Nephron progenitor cell (in vitro differentiated cells): ENCODE measurements at regions not wholly inside any gene's neighbourhood (a gene's known extent, or its start where the extent isn't known, plus 50 kb on each side); places are given as distances from the start of the nearest gene placed in this dataset.

ENCODE experiments used
- DNase-seq: peaks from one replicate; pipeline ENCODE4 v3.0.0; 2021
- H3K27ac Mint-ChIP-seq: 2 replicates; pipeline ENCODE4 v1.8.0; 2021; ENCODE audit warnings: mild to moderate bottlenecking, moderate library complexity, mixed read lengths
- H3K27me3 Mint-ChIP-seq: 2 replicates; pipeline ENCODE4 v1.8.0; 2021; ENCODE audit warnings: mild to moderate bottlenecking, low read depth, mixed read lengths; ENCODE audit not compliant: poor library complexity
- H3K36me3 Mint-ChIP-seq: 2 replicates; pipeline ENCODE4 v1.8.0; 2021; ENCODE audit warnings: low read depth, mixed read lengths
- H3K4me1 Mint-ChIP-seq: 2 replicates; pipeline ENCODE4 v1.8.0; 2021; ENCODE audit warnings: mixed read lengths
- H3K4me3 Mint-ChIP-seq: 2 replicates; pipeline ENCODE4 v1.8.0; 2021; ENCODE audit warnings: mild to moderate bottlenecking, moderate library complexity, mixed read lengths
- H3K9me3 Mint-ChIP-seq: 2 replicates; pipeline ENCODE4 v1.8.0; 2021; ENCODE audit warnings: mild to moderate bottlenecking, moderate library complexity, mixed read lengths
- CTCF ChIP-seq: fragments of 200-600 bp; sonication (generic); IDR thresholded peaks from 2 replicates; pipeline ENCODE4 v1.5.0; 2021; ENCODE audit warnings: antibody characterized with exemption

- Mint-ChIP-seq H3K27ac (no peak overlapping the region), H3K4me3 (no peak overlapping the region), H3K9me3 (peaks cover 5% of the 10 kb centered on the region), H3K27me3 (no peaks in the 10 kb centered on the region), H3K36me3 (no peaks in the 10 kb centered on the region), H3K4me1 (no peaks in the 10 kb centered on the region)
- TF ChIP-seq CTCF, result no peak
- DNase-seq, result no peak
These were observed 669.2 kb upstream of the AADAT start for GRCh38 chr4:170758988-170759387.

GRCh38 chr4:170750519-170750918 is 660.8 kb upstream of the AADAT start:
- peaks cover 10% of the 10 kb centered on the region for H3K9me3 Mint-ChIP-seq
- DNase-seq, result no peak
- no peaks in the 10 kb centered on the region for H3K27me3 Mint-ChIP-seq
- no peak for TF ChIP-seq CTCF
- H3K36me3 Mint-ChIP-seq, result no peaks in the 10 kb centered on the region
- H3K27ac Mint-ChIP-seq, result no peak overlapping the region
- no peak overlapping the region for H3K4me3 Mint-ChIP-seq
- peaks cover 16% of the 10 kb centered on the region for H3K4me1 Mint-ChIP-seq

- Mint-ChIP-seq H3K36me3 (no peaks in the 10 kb centered on the region), H3K27ac (no peak overlapping the region), H3K27me3 (no peaks in the 10 kb centered on the region), H3K9me3 (peaks cover 6% of the 10 kb centered on the region), H3K4me3 (no peak overlapping the region), H3K4me1 (peaks cover 16% of the 10 kb centered on the region)
- no peak for DNase-seq
- TF ChIP-seq CTCF, result no peak
These were observed 659.2 kb upstream of the AADAT start for GRCh38 chr4:170748975-170749374.

GRCh38 chr4:170743633-170744032 is 653.9 kb upstream of the AADAT start:
- no peak overlapping the region for H3K27ac Mint-ChIP-seq
- no peak overlapping the region for H3K4me3 Mint-ChIP-seq
- no peaks in the 10 kb centered on the region for H3K4me1 Mint-ChIP-seq
- H3K27me3 Mint-ChIP-seq, result no peaks in the 10 kb centered on the region
- H3K36me3 Mint-ChIP-seq, result no peaks in the 10 kb centered on the region
- no peak for TF ChIP-seq CTCF
- H3K9me3 Mint-ChIP-seq, result peaks cover 4% of the 10 kb centered on the region
- no peak for DNase-seq

GRCh38 chr4:170741856-170742255 is 652.1 kb upstream of the AADAT start:
- no peak for TF ChIP-seq CTCF
- H3K27me3 Mint-ChIP-seq, result no peaks in the 10 kb centered on the region
- H3K27ac Mint-ChIP-seq, result no peak overlapping the region
- DNase-seq, result no peak
- no peak overlapping the region for H3K4me3 Mint-ChIP-seq
- H3K36me3 Mint-ChIP-seq, result no peaks in the 10 kb centered on the region
- no peaks in the 10 kb centered on the region for H3K4me1 Mint-ChIP-seq
- H3K9me3 Mint-ChIP-seq, result peaks cover 4% of the 10 kb centered on the region

- H3K4me3 Mint-ChIP-seq, result no peak overlapping the region
- H3K27ac Mint-ChIP-seq, result no peak overlapping the region
- no peaks in the 10 kb centered on the region for H3K36me3 Mint-ChIP-seq
- H3K9me3 Mint-ChIP-seq, result peaks cover 4% of the 10 kb centered on the region
- H3K4me1 Mint-ChIP-seq, result no peaks in the 10 kb centered on the region
- TF ChIP-seq CTCF, result no peak
- H3K27me3 Mint-ChIP-seq, result no peaks in the 10 kb centered on the region
- no peak for DNase-seq
These were observed 647.0 kb upstream of the AADAT start for GRCh38 chr4:170736710-170737109.
